ENCODE measurements at regions not wholly inside any gene's neighbourhood (a gene's known extent, or its start where the extent isn't known, plus 50 kb on each side); places are given as distances from the start of the nearest gene placed in this dataset.

- DNase-seq (ENCODE audit: low spot score) (no peak), ATAC-seq (ENCODE audit: insufficient number of reproducible peaks, low FRiP score, low read depth) (no peak)
- no peaks in the 10 kb centered on the region for H3K36me3 ChIP-seq
- H3K9me3 ChIP-seq, result no peaks in the 10 kb centered on the region
- H3K4me3 ChIP-seq, result no peak overlapping the region
- peaks cover 12 to 51% of the 10 kb centered on the region in 2 donors for H3K4me1 ChIP-seq (ENCODE audit: control insufficient read depth in 1 of 2, low read depth in 2 of 2)
- H3K27me3 ChIP-seq (replicated peaks; ENCODE audit: insufficient read depth), result no peaks in the 10 kb centered on the region
- TF ChIP-seq CTCF (IDR thresholded peaks at IDR 0.05), result no peak
- no peak overlapping the region for H3K27ac ChIP-seq
Observed at GRCh38 chr12:94706250-94706661, 55.9 kb upstream of the TMCC3 start.

- DNase-seq (ENCODE audit: low spot score) (no peak), ATAC-seq (ENCODE audit: insufficient number of reproducible peaks, low FRiP score, low read depth) (no peak)
- peaks cover 12 to 57% of the 10 kb centered on the region in 2 donors for H3K4me1 ChIP-seq (ENCODE audit: control insufficient read depth in 1 of 2, low read depth in 2 of 2)
- no peak for TF ChIP-seq CTCF (IDR thresholded peaks at IDR 0.05)
- no peaks in the 10 kb centered on the region for H3K36me3 ChIP-seq
- H3K27ac ChIP-seq, result no peak overlapping the region
- H3K9me3 ChIP-seq, result no peaks in the 10 kb centered on the region
- H3K4me3 ChIP-seq, result no peak overlapping the region
- H3K27me3 ChIP-seq (replicated peaks; ENCODE audit: insufficient read depth), result no peaks in the 10 kb centered on the region
Observed at GRCh38 chr12:94705676-94706075, 55.3 kb upstream of the TMCC3 start.

- no peak for TF ChIP-seq CTCF (IDR thresholded peaks at IDR 0.05)
- ATAC-seq (ENCODE audit: insufficient number of reproducible peaks, low FRiP score, low read depth) (no peak), DNase-seq (ENCODE audit: low spot score) (no peak)
- Histone ChIP-seq H3K27me3 (replicated peaks; ENCODE audit: insufficient read depth) (no peaks in the 10 kb centered on the region), H3K4me3 (peak overlapping the region; percentile 12), H3K4me1 (ENCODE audit: control insufficient read depth in 1 of 2, low read depth in 2 of 2) (peaks cover 12 to 67% of the 10 kb centered on the region in 2 donors), H3K9me3 (no peaks in the 10 kb centered on the region), H3K27ac (peak overlapping the region in 1 of 2 donors; percentile 17), H3K36me3 (no peaks in the 10 kb centered on the region)
Observed at GRCh38 chr12:94704452-94705306, 54.3 kb upstream of the TMCC3 start.

GRCh38 chr12:94702696-94703095 lies 52.3 kb upstream of the TMCC3 start:
- H3K4me1 ChIP-seq (ENCODE audit: control insufficient read depth in 1 of 2, low read depth in 2 of 2), result peaks cover 20 to 80% of the 10 kb centered on the region in 2 donors
- DNase-seq (ENCODE audit: low spot score) (no peak), ATAC-seq (ENCODE audit: insufficient number of reproducible peaks, low FRiP score, low read depth) (no peak)
- TF ChIP-seq CTCF (IDR thresholded peaks at IDR 0.05), result no peak
- no peak overlapping the region for H3K4me3 ChIP-seq
- no peaks in the 10 kb centered on the region for H3K9me3 ChIP-seq
- H3K27me3 ChIP-seq (replicated peaks; ENCODE audit: insufficient read depth), result no peaks in the 10 kb centered on the region
- no peak overlapping the region for H3K27ac ChIP-seq
- no peaks in the 10 kb centered on the region for H3K36me3 ChIP-seq

GRCh38 chr12:94701711-94702110 lies 51.4 kb upstream of the TMCC3 start:
- Histone ChIP-seq H3K27ac (no peak overlapping the region), H3K36me3 (no peaks in the 10 kb centered on the region), H3K27me3 (replicated peaks; ENCODE audit: insufficient read depth) (no peaks in the 10 kb centered on the region), H3K4me3 (no peak overlapping the region), H3K9me3 (no peaks in the 10 kb centered on the region), H3K4me1 (ENCODE audit: control insufficient read depth in 1 of 2, low read depth in 2 of 2) (peaks cover 17 to 70% of the 10 kb centered on the region in 2 donors)
- ATAC-seq (ENCODE audit: insufficient number of reproducible peaks, low FRiP score, low read depth) (no peak), DNase-seq (ENCODE audit: low spot score) (no peak)
- no peak for TF ChIP-seq CTCF (IDR thresholded peaks at IDR 0.05)

All from thoracic aorta (tissue), 2 donors.